Activated CD4-positive, alpha-beta T cell treated with anti-CD3 and anti-CD28 coated beads for 1 hour (primary cell): ENCODE measurements at regions not wholly inside any gene's neighbourhood (a gene's known extent, or its start where the extent isn't known, plus 50 kb on each side); places are given as distances from the start of the nearest gene placed in this dataset.
"Not testable (repeated sequence)": the region's sequence is repeated elsewhere in the genome, so short reads cannot be mapped to it uniquely, and the experiment has no call there.

ENCODE experiments used
- DNase-seq: peaks from one replicate; pipeline ENCODE4 v3.0.0-alpha.2; 2020

DNA sequence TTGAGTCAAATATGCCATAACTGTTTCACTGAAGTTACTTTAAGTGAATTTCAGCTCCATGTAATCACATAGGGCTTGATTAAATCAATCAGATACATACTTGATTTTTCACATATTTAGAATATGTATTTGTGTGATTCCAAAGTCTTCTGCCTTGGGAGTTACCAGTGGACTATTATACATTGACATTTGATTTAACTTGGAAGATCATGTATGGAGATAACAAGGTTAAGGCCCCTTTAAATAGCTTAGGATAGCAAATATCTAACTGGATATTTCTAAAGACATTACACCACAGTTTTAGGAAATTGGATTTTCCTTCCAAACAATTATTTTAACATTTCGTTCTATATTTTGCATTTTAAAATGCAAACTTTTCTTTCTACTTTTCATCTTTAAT is 405.0 kb downstream of the RAP2B start:
- no peak for DNase-seq

DNA sequence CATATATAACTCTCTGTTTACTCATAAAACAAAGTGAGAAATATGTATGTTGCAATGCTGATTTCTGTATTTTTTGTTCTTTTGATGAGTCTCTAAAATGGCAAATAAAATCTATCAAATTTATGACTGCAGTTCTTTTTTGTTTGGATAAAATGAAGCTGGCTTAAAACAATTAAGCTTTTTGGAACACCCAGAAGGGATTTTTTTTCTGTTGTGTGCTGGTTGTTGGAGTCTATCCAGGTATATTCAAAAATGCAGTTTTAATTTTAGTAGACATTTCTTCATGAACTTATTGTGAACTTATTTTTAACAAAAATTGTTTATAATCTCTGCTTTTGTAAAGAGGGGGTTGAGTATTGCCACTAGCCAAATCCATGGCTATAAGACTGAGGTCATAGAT is 405.5 kb downstream of the RAP2B start:
- no peak for DNase-seq

DNA sequence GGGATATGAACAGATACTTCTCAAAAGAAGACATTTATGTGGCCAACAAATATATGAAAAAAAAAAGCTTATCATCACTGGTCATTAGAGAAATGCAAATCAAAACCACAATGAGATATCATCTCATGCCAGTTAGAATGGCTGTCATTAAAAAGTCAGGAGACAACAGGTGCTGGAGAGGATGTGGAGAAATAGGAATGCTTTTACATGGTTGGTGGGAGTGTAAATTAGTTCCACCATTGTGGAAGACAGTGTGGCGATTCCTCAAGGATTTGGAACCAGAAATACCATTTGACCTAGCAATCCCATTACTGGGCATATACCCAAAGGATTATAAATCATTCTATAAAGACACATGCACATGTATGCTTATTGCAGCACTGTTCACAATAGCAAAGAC is 408.5 kb downstream of the RAP2B start:
- DNase-seq: not testable (repeated sequence)

DNA sequence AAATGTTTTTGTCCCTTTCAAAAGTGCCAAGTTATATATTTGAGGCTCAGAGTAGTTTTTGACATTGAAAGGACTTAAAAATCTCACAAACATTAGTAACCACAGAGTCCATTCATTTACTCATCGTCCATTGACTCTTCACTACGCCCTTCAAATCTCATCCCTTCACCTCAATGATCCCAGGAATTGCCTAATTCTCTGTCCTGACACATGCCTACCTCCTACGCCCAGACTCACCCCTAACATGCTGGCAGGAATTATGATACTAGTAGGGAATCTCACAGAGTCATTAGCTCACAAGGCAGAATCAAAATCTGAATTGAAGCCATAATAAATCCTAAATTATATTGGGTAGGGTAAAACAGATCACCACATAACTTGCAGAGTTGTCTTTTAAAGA is 410.1 kb downstream of the RAP2B start:
- no peak for DNase-seq

DNA sequence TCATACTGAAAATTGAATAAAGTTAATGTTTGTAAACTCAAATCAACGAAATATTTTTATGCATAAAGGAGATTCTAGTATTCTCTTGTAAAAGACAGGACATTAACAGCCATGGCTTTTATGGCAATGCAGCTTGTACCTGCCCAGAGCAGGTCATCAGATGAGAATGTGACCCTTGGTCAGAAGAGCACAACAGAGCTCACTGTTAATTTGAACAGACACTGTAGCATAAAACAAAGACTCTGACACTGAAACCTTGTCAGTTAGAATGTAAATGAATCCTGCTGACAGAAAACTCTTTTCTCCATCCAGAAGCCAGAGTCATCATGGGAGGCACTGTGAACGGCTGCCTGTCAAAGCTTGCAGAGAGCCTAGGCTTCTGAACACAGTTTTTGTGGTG is 410.6 kb downstream of the RAP2B start:
- DNase-seq: no peak

DNA sequence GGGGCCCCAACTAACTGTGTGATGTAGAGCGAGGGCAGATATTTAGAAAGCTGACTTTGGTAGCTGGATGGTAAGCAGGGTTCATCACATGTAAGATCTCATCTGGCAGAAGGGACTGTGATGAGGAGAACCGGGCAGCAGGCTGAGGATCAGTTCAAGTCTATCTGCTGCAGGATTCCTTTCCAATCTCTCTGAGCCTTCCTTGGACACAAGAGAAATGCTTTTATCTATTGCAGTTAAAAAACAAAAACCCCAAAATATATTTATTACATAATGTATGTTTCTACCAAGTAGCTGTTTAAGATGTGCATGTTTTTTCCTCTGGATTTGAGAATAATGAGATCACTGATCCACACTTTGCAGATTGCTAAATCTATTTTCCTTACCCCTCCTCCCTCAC is 411.5 kb downstream of the RAP2B start:
- no peak for DNase-seq

DNA sequence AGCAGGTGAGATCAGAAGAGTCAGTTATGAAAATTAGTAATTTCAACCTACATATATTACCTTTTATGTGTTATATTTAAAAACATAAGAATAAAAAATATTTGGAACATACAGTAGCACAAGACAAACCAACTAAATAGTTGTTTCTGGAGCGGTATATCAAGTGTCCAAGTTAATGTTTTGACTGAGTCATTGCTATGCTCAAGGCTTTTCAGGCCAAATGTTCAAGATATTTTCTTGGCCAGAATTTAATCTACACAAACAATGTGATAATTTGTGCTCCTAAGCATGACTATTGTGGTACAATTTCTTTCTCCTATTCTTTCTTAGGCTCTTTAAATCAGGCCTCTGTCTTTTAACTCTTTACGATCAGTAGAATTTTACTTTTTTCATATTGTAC is 412.4 kb downstream of the RAP2B start:
- no peak for DNase-seq

DNA sequence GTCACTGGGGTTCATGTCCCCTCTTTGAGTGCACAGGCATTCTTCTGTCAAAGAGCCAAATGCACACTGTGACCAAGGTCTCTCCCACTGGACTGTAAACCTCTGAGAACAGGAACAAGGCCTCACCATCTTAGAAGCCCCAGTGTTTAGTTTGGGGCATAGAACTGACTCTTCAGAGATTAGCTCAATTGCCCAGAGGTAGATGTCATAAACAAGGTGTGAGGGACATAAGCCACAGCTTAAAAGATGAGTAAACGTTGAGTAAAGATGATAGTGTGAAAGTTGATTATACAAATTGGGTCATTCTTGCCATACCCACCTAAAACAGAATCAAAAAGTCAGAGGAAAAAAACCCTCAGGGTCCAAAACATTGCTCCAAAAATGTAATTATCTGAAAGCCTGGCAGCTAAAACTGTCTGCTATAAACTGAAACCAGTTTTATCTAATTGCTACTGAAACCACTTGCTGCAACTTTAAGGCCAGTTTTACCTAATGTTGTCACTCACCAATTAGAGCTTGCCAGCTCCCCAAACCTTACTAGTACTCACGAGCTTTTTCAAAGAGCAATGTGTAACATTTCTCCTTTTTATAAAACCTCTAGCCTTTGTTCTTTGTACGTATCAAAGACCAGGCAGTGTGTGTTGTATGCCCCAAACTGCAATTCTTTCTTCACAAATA is 415.2 kb downstream of the RAP2B start:
- DNase-seq: no peak

DNA sequence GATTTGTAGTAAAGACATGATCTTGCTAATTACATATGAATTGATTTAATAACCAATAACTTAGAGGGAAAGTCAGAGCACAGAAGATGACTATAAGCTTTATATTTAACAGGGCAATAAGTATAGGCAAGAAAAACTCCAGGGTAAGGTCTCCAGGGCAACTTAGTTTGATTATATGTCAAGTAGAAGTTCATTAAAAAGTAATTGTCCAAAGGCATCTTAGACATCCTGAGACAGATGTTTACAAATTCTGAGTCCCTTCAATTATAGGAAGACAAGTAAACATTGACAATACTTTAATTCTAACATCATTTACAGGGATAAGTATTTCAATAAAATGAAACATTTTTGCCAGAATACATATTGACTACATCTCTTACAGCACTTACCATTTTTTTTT is 416.0 kb downstream of the RAP2B start:
- DNase-seq: no peak

DNA sequence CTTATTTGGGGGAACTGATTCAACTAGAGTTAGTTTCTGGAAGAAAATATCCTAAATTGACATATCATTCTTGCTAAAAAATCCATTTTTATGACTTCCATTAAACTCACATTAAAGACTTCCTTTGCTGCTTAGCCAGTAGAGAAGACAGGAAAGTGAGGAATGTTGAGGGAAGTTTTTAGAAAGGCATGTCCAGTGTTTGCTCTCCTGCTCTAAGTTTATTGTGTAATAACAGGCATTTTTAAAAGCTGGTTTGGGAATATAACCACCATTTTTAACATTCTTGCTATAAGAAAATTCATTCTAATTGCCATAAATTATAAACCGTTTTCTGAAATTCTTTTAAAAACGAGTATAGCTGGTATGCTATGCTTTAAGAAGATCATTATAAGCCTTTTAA is 428.0 kb downstream of the RAP2B start:
- no peak for DNase-seq

DNA sequence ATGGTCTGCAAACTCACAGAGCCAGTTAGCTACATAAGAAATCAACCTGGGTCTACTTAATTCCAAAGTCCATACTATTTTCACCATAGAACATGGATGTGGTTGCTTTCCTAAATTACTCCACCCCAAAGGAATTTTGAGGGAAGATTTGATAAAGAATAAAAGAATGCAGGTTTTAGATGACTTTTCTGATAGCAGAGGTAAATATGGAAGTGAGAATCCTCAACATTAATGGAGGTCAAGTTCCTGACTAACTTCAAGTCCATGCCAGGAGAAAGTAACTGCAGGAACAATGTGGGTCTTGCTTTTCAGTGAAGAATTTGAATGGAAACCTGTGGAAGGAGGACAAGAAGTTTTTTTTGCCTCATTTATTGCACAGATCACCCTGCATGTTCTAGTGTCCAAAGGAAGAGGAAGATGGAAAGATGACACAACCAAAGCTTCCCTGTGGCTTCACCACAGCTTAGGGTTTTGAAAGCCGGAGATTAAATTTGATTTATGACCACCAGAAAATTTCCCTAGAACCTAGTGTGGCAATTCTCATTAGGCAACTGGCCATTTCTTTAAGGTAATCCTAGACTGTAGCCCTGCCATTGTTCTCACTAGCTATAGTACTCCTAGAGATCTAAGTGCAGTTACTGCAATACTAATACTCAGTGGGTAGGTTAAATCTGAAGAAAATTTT is 429.7 kb downstream of the RAP2B start:
- no peak for DNase-seq

DNA sequence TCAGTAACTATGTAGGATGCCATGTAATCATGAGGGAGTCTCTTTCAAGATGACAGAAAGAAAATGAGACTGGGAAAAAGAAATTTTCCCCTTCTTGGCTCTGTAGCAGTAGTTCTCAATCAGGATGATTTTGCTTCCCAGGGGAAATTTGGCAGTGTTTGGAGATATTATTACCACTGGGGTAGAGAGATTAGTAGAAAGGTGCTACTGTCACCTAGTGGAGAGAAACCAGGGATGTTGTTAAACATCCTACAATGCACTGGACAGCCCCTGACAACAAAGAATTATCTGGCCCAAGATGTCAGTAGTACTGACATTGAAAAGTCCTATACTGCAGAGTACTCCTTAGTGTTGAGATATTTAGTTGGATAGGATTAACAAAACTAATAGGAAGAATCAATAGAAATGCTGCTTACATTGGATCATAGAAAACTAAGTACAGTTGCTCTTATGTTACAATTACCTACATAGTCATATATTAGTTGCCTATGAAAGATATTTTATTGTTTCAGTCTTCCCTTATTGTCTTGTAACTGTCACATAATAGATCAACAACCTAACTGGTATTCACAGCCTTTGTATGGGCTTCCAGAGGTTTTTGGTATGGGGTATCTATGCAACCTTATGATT is 433.3 kb downstream of the RAP2B start:
- no peak for DNase-seq

DNA sequence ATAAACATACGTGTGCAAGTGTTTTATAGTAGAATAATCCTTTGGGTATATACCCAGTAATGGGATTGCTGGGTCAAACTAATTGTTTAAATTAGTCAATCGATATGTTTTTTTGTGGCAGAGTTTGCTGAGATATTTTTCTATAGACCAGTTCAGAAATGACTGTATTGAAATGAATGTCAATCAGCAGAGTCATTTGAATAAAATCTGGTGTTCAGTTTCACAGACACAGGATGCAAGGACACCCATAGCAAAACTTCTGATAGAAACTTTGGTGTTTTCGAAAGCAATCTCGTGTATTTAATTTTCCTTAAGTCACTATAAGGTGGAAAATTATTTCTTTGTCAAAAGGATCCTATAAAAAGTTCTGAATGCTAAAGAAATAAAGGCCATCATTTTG is 434.4 kb downstream of the RAP2B start:
- DNase-seq: no peak

DNA sequence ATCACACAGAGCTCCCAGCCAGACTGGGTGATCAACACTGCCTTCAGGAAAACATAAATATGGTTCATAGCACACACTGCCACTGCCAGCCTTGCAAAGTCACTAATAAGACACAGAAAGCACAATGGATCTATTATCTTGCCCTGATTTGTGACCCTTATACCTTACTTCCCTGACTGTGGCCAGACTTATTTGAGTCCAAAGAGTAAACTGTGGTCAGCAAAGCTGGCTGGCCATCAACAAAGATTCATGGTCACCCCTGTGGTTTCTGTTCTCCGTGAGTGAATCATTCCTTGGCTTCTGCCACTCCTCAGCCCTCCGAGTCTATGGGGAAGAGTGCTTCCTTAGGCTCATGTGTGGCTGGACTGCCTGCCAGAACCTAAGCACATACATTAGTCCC is 437.7 kb downstream of the RAP2B start:
- no peak for DNase-seq

DNA sequence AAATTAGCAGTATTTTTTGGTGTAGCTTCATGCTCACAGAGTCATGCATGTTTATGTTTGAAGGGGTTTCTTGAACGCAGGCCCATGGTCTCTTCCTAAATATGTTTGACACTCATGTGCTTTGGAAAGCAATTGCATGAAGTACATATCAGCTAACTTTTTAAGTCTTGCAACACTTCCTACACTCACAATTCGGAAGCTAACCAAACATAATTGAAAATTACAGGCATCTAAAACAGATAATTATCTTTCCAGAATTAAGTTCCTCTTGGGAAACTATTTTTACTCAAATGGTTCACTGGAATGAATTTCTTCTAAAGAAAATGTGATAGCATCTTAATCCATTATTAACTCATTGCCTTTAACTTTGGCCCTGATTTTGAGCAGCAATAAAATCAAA is 438.9 kb downstream of the RAP2B start:
- no peak for DNase-seq

DNA sequence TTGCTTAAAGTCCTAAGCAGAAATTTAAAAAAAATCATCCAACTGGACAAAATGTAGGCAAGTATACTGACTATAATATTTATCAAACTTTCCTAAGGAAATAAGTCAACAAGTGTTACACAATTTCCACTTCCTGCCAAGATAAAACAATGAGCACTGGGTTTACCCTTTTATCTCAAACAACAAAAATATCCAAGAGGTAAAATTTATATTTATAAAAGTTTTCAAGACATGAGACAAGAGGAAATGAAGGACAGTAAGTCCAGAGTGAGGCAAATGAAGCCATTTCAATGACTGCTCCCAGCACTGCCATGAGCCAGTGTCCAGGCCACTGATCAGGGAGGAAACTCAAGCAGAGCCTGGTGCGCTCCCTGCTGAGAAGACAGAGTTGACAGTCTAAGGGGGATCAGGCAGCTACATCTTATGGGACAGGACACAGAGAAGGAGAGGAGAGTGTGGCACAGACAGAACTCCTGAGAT is 439.4 kb downstream of the RAP2B start:
- DNase-seq: no peak

DNA sequence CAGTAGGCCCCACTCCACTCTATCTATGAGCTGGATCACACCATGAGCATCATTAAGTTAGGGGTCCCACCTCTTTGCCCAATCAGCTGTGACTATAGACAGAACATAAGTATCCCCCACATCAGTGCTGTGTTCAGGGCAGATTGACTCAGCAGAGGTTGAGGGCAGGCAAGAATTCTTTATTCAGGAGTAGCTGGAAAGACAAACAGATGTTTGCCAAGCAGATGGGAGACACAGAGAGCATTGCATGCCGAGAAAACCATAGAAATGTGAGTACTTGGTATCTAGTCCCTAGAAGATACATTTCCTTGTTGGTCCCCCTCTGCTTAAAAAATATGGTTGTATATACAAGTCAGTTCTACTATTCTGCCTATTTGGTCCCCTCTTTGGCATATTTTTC is 440.8 kb downstream of the RAP2B start:
- no peak for DNase-seq

DNA sequence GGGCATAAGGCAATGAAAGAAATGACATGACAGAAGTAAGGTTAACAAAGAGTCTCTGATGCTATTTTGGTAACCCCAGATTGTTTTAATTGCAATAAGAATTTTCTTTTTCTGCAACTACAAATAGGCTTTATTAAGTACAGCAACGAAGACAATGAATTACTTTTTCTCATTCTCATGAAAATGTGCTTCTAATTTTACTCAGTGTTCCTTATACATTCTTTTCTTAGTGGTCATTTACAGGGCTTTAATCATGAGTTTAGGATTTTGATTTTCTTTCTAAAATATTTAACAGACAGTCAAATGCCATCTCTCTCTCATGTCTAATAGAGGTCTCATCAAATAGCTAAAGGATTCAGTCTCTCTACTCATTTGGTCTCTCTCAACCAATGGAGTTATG is 452.1 kb downstream of the RAP2B start:
- no peak for DNase-seq

DNA sequence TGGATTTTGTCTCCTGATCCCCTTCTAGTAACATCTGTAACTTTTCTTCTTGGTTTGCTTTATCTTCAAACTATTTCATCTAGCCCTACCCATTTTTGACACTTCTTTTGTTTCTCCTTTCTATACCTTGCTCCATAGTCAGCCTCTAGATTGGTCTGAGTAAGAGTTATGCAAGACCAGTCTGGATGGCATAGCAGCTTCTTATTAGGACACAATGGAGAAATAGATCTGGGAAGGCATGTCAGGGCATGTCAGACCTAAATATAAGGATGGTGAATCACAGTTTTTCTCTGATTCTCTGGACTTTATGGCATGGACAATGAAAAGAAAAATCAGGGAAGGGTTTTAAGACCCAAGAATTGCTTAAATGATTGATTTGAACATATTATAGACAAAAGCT is 452.5 kb downstream of the RAP2B start:
- no peak for DNase-seq

DNA sequence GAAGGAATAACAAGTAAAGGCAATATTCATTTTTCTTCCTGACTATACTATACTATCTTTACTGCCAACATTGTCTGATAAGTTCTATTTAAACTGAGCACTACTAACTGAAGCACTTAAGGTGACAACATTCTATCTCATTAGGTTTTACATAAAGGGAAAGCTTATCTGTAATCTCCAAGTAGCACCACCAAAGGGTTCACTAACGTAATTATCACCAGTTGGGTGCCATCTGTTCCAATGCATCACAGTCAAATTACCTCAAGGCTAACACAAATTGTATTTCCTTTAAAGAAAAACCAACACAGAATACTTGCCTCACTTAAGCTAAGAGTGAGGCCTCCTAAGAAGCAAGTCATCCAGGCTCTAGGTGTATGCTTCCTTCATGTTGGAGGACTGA is 453.8 kb downstream of the RAP2B start:
- no peak for DNase-seq

DNA sequence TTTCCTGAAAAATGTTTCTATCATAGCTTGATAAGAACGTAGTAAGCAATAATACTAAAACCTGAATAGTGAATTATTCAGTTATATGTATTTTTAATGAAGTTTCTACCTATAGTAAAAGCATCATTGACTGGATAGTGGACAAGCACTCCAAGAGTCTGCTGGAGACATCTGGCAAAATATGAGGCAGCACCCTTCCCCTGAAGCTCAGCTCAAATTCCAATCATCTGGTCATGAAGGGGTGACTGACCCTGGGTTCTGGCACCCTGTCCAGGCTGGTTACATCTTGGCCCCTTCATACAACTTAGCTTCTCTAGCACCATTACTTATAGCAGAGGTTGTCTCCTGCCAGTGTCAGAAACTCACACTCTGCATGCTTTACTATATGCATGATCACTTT is 455.4 kb downstream of the RAP2B start:
- no peak for DNase-seq

DNA sequence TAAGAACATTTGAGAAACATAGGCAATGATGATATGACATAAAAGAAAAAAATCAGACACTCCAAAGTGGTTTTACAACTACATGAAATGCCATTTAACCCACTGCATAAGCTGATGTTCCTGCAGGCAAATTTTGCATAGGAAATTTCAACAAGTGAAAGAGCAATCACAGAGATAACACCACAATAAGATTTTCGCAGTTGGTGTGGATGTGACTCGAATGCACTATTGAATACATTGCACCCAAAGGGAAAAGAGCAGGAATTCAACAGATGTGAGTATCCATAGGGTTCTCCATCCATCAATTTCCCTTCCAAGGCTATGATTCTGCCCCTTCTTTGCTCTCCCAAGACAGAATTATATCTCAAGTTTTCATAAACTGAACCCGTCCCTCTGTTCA is 456.1 kb downstream of the RAP2B start:
- no peak for DNase-seq

DNA sequence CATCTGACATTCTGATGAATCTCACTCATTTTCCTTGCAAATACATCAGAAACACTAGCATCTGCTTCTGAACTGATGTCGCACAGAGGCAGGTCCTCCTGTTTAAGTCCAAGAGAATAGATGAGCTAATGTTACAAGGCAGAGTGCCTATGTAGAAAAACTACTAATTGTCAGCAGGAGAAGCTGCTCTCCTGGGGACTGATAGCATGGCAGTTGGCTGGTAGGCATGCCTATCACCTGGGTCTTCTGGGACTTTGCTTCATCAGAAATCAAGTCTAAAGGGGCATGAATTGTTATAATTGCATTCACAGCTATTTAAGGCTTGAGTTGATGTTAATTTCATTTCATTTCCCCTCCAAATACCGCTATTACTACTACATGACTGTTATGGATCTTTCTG is 457.2 kb downstream of the RAP2B start:
- no peak for DNase-seq

DNA sequence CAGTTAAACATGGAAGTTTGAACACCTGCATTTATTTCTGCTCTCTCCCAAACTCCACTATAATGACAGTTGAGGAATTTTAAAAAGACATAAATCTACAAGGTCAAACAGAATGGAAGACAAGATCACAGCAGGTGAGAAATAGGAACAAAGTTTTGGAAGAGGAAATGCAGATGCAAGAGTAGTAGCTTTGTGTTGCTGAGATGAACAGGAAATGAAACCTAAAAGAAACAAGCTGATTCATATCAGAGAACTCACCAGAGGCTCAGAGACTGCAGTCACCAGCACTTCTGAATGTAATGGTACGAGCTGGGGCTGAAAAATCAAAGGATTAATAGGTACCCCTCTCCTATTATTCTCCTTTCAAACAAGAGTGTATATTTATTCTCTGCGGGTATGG is 459.9 kb downstream of the RAP2B start:
- DNase-seq: no peak

DNA sequence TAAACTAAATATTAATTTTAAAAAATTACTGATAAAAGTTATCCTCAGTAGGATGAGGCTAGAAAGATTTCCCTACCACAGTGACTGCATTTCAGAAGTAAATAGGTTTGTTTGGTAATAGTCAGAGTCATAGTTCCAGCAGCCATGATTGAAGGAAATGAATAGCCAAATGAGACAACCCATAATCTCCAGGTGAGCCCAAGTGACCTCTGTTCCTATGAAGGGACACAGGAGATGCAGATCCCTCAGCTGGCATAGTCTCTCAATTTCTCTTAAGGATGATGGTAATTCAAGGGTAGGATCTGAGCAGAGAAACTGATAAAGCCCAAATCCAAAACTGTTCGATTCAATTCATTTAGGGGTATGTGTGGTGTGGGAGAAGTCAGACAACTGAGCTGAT is 461.8 kb downstream of the RAP2B start:
- DNase-seq: no peak
